MM.1S (cell line): ENCODE measurements at regions not wholly inside any gene's neighbourhood (a gene's known extent, or its start where the extent isn't known, plus 50 kb on each side); places are given as distances from the start of the nearest gene placed in this dataset.

Experiments used
- EZH2 ChIP-seq: fragments of 300-600 bp; sonication (generic); optimal IDR thresholded peaks from 2 replicates; pipeline ENCODE3; 2017; ENCODE audit warnings: low read depth, mild to moderate bottlenecking, antibody characterized with exemption, low read length, mixed read lengths
- EZH2phosphoT487 ChIP-seq: fragments of 300-600 bp; sonication (generic); IDR thresholded peaks from 2 replicates; pipeline ENCODE4 v1.6.1; 2018; ENCODE audit warnings: antibody characterized with exemption, low read length
- TF ChIP-seq, protein P1 (sequence below): fragments of 300-600 bp; sonication (generic); IDR thresholded peaks from 2 replicates; pipeline ENCODE4 v1.5.1; 2016; ENCODE audit warnings: antibody characterized with exemption, low read length, mixed read lengths

DNA sequence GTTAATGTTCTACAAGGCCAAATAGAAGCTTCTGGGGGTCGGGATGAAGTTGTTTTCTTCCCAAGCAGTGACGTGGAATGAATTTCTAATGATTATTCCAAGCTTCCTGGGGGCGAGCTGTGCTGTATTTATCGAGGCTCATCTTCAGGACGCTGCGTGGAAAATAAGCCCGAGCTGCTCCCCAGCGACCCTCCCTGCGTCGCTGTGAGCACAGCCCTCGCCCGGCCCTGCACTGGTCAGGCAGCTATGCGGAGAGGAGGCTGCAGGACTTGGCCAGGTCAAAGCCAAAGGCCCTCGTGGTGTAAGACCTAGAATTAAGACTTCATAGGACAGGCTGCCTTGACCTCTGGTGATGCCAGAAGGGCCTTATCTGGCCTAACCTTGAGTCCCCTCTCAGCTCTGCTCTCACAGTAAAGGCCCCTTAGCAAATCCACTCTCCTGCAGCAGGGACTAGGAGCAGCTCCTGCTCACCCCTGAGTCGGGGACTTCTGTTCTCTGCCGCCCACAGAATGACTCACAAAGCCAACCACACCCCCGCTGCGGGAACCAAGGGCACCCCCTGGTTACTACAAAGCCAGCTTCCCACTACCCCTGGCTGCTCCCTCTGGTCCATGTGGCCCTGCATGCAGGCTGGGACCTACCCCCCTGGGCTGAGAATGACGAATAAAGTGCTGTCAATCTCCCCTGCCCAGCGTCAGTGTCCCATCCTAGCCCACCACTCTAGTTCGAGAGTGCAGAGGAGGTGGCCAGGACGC is 501.6 kb downstream of the TCERG1L start:
- TF ChIP-seq EZH2phosphoT487 (no peak), EZH2 (no peak)
- TF ChIP-seq, protein P1, sequence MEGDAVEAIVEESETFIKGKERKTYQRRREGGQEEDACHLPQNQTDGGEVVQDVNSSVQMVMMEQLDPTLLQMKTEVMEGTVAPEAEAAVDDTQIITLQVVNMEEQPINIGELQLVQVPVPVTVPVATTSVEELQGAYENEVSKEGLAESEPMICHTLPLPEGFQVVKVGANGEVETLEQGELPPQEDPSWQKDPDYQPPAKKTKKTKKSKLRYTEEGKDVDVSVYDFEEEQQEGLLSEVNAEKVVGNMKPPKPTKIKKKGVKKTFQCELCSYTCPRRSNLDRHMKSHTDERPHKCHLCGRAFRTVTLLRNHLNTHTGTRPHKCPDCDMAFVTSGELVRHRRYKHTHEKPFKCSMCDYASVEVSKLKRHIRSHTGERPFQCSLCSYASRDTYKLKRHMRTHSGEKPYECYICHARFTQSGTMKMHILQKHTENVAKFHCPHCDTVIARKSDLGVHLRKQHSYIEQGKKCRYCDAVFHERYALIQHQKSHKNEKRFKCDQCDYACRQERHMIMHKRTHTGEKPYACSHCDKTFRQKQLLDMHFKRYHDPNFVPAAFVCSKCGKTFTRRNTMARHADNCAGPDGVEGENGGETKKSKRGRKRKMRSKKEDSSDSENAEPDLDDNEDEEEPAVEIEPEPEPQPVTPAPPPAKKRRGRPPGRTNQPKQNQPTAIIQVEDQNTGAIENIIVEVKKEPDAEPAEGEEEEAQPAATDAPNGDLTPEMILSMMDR = no peak
